ENCODE measurements at regions not wholly inside any gene's neighbourhood (a gene's known extent, or its start where the extent isn't known, plus 50 kb on each side); places are given as distances from the start of the nearest gene placed in this dataset.

DNA sequence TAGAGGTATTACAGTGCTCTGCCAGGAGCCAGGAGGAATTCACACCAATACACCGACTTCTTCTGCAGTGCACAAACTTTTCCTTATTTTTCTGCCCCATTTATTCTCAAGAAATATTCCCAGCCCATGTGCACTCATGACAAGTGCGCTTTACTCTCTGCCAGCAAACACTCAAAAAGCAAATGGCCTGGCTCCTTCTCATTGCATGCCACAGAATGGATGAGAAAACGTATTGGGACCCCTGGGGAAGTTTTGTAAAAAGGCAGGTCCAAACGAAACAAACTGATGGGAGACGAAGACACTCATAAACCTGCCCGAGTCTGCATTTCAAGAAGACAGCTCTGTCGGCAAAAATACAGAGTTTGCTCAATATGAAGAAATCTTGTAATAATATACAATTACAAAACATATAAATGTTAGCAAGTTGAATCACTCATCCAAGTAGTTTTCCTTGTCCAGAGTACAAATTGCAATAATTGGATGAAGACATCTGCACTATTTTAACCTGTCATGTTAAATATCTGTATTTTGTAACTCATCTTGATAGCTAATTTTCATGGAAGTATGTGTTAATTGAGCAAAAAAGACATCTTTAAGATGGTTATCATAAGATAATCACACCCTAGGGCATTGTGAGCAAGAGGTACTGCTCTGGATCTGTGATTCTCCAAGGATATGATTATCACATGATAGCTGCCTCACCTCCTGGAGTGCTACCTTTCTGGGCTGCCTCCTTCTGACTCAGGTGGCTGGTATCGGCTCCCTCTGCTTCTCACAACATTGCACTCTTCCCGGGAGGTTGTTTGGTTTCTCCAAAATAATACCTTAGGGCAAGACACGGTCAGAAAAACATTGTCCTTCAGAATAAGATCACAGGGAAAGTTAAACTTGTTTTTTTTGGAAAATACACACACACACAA, 260.8 kb upstream of the G2E3 start:
- DNase-seq (ENCODE audit: low read depth): no peak

- no peak for DNase-seq (ENCODE audit: low read depth)
These were observed 259.0 kb upstream of the G2E3 start for GRCh38 chr14:30299915-30300314.

GRCh38 chr14:30303350-30303749, 255.6 kb upstream of the G2E3 start:
- DNase-seq (ENCODE audit: low read depth): no peak

DNA sequence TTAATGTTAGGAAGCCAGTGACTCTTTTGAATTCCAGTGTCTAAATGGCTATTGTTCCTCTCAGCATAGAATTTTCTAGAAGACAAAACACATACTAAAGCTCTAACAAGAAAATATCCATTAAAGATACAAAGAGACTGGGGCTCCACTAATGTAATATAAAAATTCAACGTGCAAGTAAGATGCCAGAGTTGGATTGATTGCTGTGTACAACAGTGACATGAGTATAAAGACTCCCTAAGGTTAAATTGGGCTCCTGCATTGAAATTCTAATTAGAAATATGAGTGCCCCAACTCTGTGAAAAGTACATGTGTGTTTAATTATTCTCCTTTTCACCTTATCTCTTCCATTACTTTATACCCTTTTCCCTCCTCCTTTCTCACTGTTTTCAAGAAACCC, 253.6 kb upstream of the G2E3 start:
- DNase-seq (ENCODE audit: low read depth): no peak

GRCh38 chr14:30309405-30309804, 249.6 kb upstream of the G2E3 start:
- no peak for DNase-seq (ENCODE audit: low read depth)

DNA sequence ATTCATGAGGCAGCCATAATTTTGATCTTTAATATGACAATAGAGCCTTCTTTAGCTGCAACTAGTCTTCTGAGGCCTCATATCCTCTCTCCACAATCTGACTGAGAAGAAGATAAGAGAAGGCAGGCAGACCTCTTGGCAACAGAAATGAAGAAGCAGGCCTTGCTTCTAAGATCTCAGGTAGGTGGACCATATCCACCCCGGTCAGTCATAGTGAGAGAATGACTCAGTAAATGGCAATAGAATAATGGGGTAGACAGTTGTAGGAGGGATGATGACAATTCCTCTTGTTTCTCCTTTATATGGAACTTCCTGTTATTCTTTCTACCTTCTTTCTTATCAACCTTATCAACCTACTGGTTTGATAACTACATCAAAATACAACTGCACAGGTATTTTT, 246.7 kb upstream of the G2E3 start:
- no peak for DNase-seq (ENCODE audit: low read depth)

- no peak for DNase-seq (ENCODE audit: low read depth)
These were observed 241.2 kb upstream of the G2E3 start for GRCh38 chr14:30317729-30318128.

GRCh38 chr14:30322819-30323218, 236.1 kb upstream of the G2E3 start:
- DNase-seq (ENCODE audit: low read depth): no peak

- DNase-seq (ENCODE audit: low read depth): no peak
These were observed 228.9 kb upstream of the G2E3 start for GRCh38 chr14:30330033-30330432.

DNA sequence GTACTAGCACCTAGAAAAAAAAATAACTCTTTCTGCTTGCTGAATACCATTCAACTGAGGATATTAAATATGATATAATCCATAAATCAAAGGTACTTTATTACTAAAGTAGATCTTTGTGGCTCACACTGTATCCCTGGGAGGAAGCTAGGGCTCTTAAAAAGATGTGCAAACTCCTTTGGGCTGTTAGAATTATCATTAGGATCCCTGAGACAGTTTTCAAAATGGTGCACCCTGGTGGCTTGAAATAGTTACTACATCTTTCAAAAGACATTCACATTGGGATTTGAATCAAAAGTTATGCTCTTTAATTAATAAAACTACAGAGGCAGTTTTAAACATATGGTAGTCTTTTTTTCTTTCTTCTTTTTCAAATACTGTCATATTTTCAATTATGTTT, 228.5 kb upstream of the G2E3 start:
- peak; percentile 13 for DNase-seq (ENCODE audit: low read depth)

- DNase-seq (ENCODE audit: low read depth): no peak
These were observed 227.9 kb upstream of the G2E3 start for GRCh38 chr14:30331030-30331429.

DNA sequence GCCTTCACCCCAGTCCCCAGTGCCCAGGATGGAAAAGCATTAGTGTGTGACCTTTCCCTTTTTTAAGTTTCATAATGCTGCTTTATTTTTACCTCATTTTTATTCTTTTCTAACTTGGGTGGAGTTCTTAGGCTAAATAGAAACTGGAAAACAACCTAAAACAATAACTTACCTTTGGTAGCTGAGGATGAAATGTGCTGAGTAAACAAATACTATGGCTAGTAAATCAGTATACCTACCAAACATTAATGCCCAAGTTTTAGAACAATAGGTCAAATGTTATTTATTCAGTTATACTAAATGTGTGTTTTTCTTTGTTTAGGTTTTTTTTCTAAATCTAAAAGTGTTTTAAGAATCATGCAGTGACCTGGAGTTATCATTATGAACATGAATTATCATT, 226.6 kb upstream of the G2E3 start:
- DNase-seq (ENCODE audit: low read depth): no peak

DNA sequence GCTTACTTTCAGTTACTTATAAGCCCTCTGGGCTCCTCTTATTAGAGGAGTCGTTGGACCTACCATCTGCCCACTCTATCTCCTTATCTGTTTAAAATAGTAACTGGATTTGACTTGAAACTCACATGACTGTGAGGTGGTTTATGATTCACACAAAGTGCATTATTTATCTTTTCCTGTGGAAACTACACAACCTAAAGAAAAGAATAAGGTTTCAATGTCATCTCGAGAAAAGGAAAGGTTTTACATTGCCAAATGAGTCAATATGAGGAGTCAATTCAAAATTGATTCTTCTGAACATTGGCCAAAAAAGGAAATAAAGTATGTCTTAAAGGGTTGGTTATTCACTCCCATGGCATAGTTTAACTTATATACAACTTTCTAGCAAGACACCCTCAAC, 225.0 kb upstream of the G2E3 start:
- DNase-seq (ENCODE audit: low read depth): no peak

- DNase-seq (ENCODE audit: low read depth): no peak
These were observed 221.5 kb upstream of the G2E3 start for GRCh38 chr14:30337456-30337855.

- DNase-seq (ENCODE audit: low read depth): no peak
These were observed 219.6 kb upstream of the G2E3 start for GRCh38 chr14:30339311-30339901.

DNA sequence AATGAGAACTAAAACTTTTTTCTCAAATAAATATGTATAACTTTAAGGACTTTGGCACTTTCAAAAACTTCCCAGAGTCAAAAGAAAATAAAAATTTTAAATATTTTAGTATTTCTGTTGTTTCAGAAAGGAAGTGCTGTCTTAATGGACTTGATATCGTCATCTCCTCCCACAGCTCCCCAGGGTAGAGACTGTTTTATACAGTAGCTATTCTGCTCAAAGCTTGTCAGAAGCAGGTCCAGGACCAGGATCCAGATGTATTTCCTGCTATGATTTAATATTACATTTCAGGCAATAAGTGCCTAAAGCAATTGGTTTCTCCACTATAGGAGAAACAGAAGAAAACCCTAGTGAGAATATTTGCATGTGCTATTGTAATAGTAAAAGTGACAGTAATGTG, 218.5 kb upstream of the G2E3 start:
- DNase-seq (ENCODE audit: low read depth): no peak

DNA sequence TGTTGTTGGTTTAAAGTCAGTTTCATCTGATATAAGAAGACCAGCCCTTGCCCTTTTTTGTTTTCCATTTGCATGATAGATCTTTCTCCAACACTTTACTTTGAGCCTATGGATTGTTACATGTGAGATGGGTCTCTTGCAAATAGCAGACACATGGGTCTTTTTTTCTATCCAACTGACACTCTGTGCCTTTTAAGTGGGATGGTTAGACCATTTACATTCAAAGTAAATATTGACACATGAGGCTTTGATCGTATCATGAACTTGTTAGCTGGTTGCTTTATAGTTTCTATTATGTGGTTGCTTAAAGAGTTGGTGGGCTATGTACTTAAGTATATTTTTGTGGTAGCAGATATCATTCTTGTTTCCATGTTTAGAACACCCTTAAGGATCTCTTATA, 213.4 kb upstream of the G2E3 start:
- DNase-seq (ENCODE audit: low read depth): no peak

DNA sequence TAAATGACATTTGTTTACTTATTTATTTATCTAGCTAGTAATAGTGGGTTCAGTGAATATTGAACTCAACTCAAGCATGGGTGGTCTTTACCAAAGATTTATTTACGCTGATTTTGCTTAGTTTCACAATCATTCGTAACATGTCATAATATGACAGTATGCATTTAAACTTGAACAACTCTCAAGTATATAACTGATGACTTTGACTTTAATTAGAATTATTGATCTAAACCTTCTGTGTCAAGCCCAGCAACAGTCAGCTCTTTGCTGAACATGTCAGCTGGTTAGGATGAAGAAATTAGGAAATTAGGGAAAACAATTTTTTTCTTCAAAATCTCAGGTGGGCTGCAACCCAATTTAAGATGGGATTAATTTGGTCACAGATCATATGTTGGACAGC, 210.5 kb upstream of the G2E3 start:
- no peak for DNase-seq (ENCODE audit: low read depth)

DNA sequence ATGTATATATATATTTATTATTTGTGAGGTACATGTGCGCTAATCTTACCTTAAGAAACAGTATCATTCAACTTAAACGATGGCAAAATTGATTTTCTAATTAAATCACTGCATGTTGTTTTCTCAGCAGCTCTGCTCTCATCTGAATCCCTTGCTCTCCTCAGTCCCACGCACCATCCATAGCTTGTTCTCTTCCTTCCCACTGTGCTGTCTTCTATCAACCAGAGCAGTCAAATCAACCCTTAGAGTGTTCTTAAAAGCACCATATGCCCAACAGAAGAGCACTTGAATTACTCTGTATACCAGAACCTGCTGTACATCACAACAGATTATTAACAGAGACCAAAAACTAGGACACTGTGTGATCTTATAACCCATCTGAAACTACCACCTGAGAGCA, 209.4 kb upstream of the G2E3 start:
- DNase-seq (ENCODE audit: low read depth): no peak

GRCh38 chr14:30354439-30354838, 204.5 kb upstream of the G2E3 start:
- no peak for DNase-seq (ENCODE audit: low read depth)

DNA sequence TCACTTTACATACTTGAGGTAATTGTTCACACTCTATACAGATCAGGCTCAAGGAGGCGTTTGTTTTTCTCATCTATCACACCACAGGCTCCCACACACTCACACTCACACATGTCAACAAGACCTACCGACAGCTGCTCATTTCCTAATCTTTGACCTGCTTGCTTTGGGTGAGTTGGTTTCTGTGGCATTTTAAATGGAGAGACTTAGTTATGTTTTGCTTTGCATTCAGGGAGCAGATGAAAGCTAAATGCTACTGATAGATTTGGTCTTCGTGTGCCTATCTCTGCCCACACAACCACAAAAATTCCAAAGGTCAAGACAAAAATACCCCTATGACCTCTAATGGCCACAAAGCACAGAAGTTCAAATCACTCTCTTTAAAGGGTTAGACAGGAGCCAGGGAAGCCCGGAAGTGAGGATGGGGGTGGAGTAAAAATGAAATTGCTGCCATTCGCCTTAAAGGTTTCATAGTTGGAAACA, 203.5 kb upstream of the G2E3 start:
- DNase-seq (ENCODE audit: low read depth): peak; percentile 91

DNA sequence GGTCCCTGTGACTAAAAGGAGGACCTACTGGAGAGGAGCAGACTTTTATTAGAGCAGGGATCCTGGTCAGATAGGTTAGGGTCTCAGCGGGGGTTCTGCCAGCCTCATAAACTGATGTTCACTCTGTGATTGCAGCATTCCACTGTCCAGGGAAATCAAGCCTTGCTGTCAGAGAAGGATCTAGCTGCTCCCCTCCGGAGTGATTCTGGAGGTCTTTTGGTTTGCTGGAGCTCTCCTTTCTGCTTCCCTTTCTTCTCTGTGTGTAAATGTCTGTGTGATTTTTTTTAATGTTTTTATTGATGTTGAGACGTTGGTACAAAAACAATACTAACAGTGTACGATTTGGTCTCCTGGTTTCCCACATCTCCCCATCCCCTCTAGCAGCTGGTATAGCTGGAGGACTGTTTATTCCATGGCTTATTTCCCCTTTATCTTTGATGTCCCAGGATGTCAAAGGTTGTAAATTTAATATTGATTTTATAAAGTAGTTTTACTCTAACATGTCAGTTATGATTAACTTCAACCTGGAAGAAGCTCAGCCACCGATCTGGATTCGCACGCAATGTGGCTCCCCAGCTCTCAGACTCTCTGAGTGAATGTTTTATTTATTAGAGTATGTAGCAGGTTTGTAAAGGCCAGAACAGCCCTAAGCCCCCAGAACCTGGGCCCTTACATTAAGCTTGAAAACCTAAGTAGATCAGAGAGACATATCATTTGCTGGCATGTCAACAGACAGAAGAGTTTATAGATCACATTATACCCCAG, 202.3 kb upstream of the G2E3 start:
- no peak for DNase-seq (ENCODE audit: low read depth)
